K562 (cell line): ENCODE measurements at regions not wholly inside any gene's neighbourhood (a gene's known extent, or its start where the extent isn't known, plus 50 kb on each side); places are given as distances from the start of the nearest gene placed in this dataset.

ENCODE experiments used
- ATAC-seq: fragments of 200-7000 bp; cut with Tn5 transposase; 3 replicates; pipeline ENCODE4 v1.9.1; 2020; ENCODE audit warnings: moderate library complexity
- BruUV-seq: library from RNA; stranded (reverse); fragments of 400-500 nt; replicated peaks from 2 replicates; lab custom pipeline; 2021; lab: Mats Ljungman, UMichigan
- CTCF ChIA-PET: fragments of 300-600 bp; formaldehyde crosslinking; extraction: SDS; loops from one replicate; lab custom pipeline; 2021; ENCODE audit warnings: low intra/inter-chr PET ratio; lab: Yijun Ruan, JAX
- POLR2A ChIA-PET: fragments of 300-600, 350-650 bp; sonication (Branson Sonifier 250); formaldehyde crosslinking; extraction: SDS; loops from one replicate; lab custom pipeline; 2021; ENCODE audit warnings: antibody characterized with exemption, inconsistent platforms; lab: Yijun Ruan, JAX
- DNase-seq, 4 experiments: peaks; one replicate each; pipeline versions ENCODE4 v3.0.0 to v3.0.0-alpha.2; 2011 to 2018; ENCODE audit warnings: low spot score in 3 of 4, mixed read lengths in 3 of 4; ENCODE audit errors: extremely low read depth in 1 of 4
- FAIRE-seq: peaks from 2 replicates; lab custom pipeline; 2011; peaks lifted over from hg19 to GRCh38; lab: Jason Lieb, UNC
- H2AFZ ChIP-seq: 2 replicates; pipeline ENCODE4 v1.6.0; 2011; ENCODE audit warnings: low read depth, low read length, control low read depth, inconsistent platforms
- H3K27ac ChIP-seq: fragments of 200-600 bp; 3 replicates; pipeline ENCODE4 v1.8.0; 2011; ENCODE audit warnings: low read depth, mild to moderate bottlenecking, control low read depth, inconsistent platforms, low read length, moderate library complexity, mixed read lengths; ENCODE audit errors: extremely low read depth
- H3K27me3 ChIP-seq, 2 experiments: fragments of 300-600 bp in 1 of 2; 2 replicates in 1 of 2; 3 replicates in 1 of 2; pipeline versions ENCODE4 v1.6.0 to v1.8.0; 2011; ENCODE audit warnings: inconsistent platforms in 2 of 2, low read length in 2 of 2, mild to moderate bottlenecking in 1 of 2, mixed read lengths in 1 of 2, moderate library complexity in 1 of 2; ENCODE audit not compliant: control insufficient read depth in 2 of 2, insufficient read depth in 2 of 2
- H3K36me3 ChIP-seq: fragments of 300-600 bp; 3 replicates; pipeline ENCODE4 v1.8.0; 2011; ENCODE audit warnings: mild to moderate bottlenecking, low read length, inconsistent platforms; ENCODE audit not compliant: control insufficient read depth, insufficient read depth
- H3K4me1 ChIP-seq, 2 experiments: fragments of 200-600 bp in 1 of 2; replicated peaks in 1 of 2; 2 replicates in 1 of 2; 3 replicates in 1 of 2; pipeline versions ENCODE4 v1.5.1 to v1.8.0; 2011; ENCODE audit warnings: inconsistent platforms in 2 of 2, low read length in 2 of 2, mild to moderate bottlenecking in 1 of 2, mixed read lengths in 1 of 2, moderate library complexity in 1 of 2; ENCODE audit not compliant: control insufficient read depth in 2 of 2, insufficient read depth in 2 of 2
- H3K4me2 ChIP-seq: 2 replicates; pipeline ENCODE4 v1.6.1; 2011; ENCODE audit warnings: low read length, control low read depth, inconsistent platforms, mixed read lengths; ENCODE audit not compliant: insufficient read depth
- H3K4me3 ChIP-seq: fragments of 200-600 bp; sonication (generic), shearing (Covaris generic); 2 replicates; pipeline ENCODE4 v1.5.1; 2016; ENCODE audit warnings: control low read depth, inconsistent platforms
- H3K79me2 ChIP-seq: fragments of 200-600 bp; 3 replicates; pipeline ENCODE4 v1.8.0; 2011; ENCODE audit warnings: low read length, inconsistent platforms; ENCODE audit not compliant: control insufficient read depth, insufficient read depth
- H3K9ac ChIP-seq, 2 experiments: 2 replicates each; pipeline versions ENCODE4 v1.6.0 to v1.6.1; 2011; ENCODE audit warnings: low read depth in 2 of 2, low read length in 2 of 2, control low read depth in 1 of 2, inconsistent platforms in 1 of 2, mild to moderate bottlenecking in 1 of 2, mixed read lengths in 1 of 2; ENCODE audit not compliant: insufficient read depth in 1 of 2
- H3K9me1 ChIP-seq: one replicate; pipeline ENCODE4 v1.6.0; 2011; ENCODE audit warnings: inconsistent platforms, mild to moderate bottlenecking, low read length, moderate library complexity; ENCODE audit not compliant: control insufficient read depth, insufficient read depth
- H3K9me3 ChIP-seq: replicated peaks from 2 replicates; pipeline ENCODE4 v1.5.1; 2011; ENCODE audit warnings: low read depth, low read length, inconsistent platforms; ENCODE audit not compliant: control insufficient read depth, insufficient read depth
- H4K20me1 ChIP-seq: replicated peaks from 2 replicates; pipeline ENCODE4 v1.6.1; 2011; ENCODE audit warnings: low read length, inconsistent platforms, mixed read lengths; ENCODE audit not compliant: control insufficient read depth, insufficient read depth
- FOXP4 ChIP-seq: sonication (generic); formaldehyde crosslinking; IDR thresholded peaks from 2 replicates; pipeline ENCODE4 v1.8.0; 2022; ENCODE audit warnings: mild to moderate bottlenecking, missing genetic modification reagents, borderline replicate concordance
- KDM1A ChIP-seq, 2 experiments: fragments of 450-650 bp; IDR thresholded peaks; 2 replicates each; pipeline ENCODE4 v1.6.1; 2016; ENCODE audit warnings: mild to moderate bottlenecking in 2 of 2
- MXI1 ChIP-seq: IDR thresholded peaks from 2 replicates; pipeline ENCODE4 v1.6.1; 2011; ENCODE audit warnings: low read depth, mild to moderate bottlenecking, improper control_type of control experiment, low read length
- POLR2AphosphoS5 ChIP-seq: IDR thresholded peaks from 2 replicates; pipeline ENCODE4 v1.6.1; 2011; ENCODE audit warnings: mild to moderate bottlenecking, low read depth, low read length, moderate library complexity; ENCODE audit not compliant: control insufficient read depth, insufficient read depth
- UBTF ChIP-seq, 2 experiments: IDR thresholded peaks; 2 replicates each; pipeline ENCODE4 v1.6.1; 2012; ENCODE audit warnings: improper control_type of control experiment in 2 of 2, low read depth in 2 of 2, low read length in 2 of 2, borderline replicate concordance in 1 of 2
- ZBTB1 ChIP-seq: sonication (generic); formaldehyde crosslinking; IDR thresholded peaks from 2 replicates; pipeline ENCODE4 v1.8.1; 2023; ENCODE audit warnings: missing genetic modification reagents, low read depth, mild to moderate bottlenecking, borderline replicate concordance
- ZNF507 ChIP-seq: conservative IDR thresholded peaks from 2 replicates; pipeline ENCODE4 v1.6.1; 2017; ENCODE audit warnings: missing genetic modification characterization, missing compliant biosample characterization
- WGBS: fragments of 100-300 bp; shearing (Covaris generic); methylation state at CpG from one replicate; pipeline ENCODE4 v1.1.6; 2016; ENCODE audit warnings: low coverage, mixed read lengths; ENCODE audit not compliant: insufficient coverage; ENCODE audit errors: missing lambda C conversion rate; 5-methylcytosine and 5-hydroxymethylcytosine counted together
- in situ Hi-C: fragments of 300-500 bp; cut with MboI; formaldehyde crosslinking; loops from 4 replicates; pipeline ENCODE4 v1.15.0; 2018; ENCODE audit warnings: inconsistent platforms, mixed read lengths
- intact Hi-C: fragments of 100-400 bp; cut with micrococcal nuclease; formaldehyde crosslinking; loops from 2 replicates; pipeline ENCODE4 v1.14.2; 2022

DNA sequence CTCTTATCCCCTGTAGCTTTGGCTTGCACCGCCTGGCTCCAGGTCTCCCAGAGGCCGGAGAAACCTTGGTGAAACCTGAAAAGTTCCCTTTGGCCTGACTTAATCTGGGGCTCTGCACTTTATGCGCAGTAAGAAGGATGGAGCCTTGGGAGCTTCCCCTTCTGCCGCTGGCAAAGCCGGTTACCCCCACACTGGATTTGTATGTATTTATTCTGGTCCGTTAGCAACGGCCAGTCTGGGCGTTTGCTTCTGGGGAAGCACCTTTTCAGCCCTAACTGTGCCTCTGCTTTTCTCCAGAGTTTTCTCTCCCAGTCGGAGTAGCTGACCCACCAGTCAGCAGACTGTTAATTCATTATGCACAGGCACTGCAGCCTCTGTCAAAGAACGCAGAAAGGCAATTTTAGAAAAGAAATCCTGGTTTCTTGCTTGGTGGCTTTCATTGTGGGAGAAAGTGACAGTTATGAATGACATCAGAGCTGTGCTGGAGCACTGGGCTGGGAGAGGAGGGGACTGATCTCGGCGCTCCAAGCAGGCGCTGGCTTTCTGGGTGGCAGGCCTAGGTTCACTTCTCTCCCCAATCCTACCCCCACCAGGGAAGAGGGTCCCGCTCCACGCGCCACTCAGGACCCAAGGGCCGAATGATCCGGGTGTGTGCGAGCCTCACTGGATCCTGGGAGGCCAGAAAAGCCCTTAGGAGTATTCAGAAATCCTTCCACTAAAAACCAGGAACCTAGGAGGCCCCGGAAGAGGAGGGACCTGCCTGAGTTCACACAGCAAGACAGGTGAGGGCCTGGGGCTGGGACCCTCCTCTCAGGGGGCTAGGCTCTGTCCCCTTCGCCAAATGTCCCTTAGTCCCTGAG is 70.2 kb downstream of the RTL6 start:
- H3K79me2 ChIP-seq: no peaks in the 10 kb centered on the region
- ChIA-PET CTCF (no interaction called here), POLR2A (no interaction called here)
- no peaks in the 10 kb centered on the region for H4K20me1 ChIP-seq
- no peak overlapping the region for H3K27ac ChIP-seq
- H3K36me3 ChIP-seq: no peaks in the 10 kb centered on the region
- in situ Hi-C loops: no loop called here
- H3K9ac ChIP-seq: no peak overlapping the region
- TF ChIP-seq FOXP4 (CRISPR knock-in tag) (no peak), ZBTB1 (CRISPR knock-in tag) (no peak), ZNF507 (tag) (no peak), UBTF (IDR thresholded peaks at IDR 0.05; ENCODE audit: borderline replicate concordance in 1 of 2, low read depth in 2 of 2, low read length in 2 of 2) (no peak), MXI1 (no peak), KDM1A (IDR thresholded peaks at IDR 0.05) (no peak), POLR2AphosphoS5 (no peak)
- DNase-seq (no peak), ATAC-seq (no peak), FAIRE-seq (no peak)
- peaks cover 4 to 16% of the 10 kb centered on the region in 2 experiments; a peak in 2 of 5 replicates for H3K27me3 ChIP-seq
- WGBS: under 1% methylated on average over 17 of the region's 21 CpGs
- intact Hi-C loops: no loop called here
- H3K9me1 ChIP-seq: no peaks in the 10 kb centered on the region
- H3K4me3 ChIP-seq: no peak overlapping the region
- no peak overlapping the region for H2AFZ ChIP-seq
- H3K9me3 ChIP-seq: no peaks in the 10 kb centered on the region
- H3K4me2 ChIP-seq: no peak overlapping the region
- no TSS peak for BruUV-seq
- no peaks in the 10 kb centered on the region for H3K4me1 ChIP-seq
